IMR-90 (cell line): ENCODE measurements at regions not wholly inside any gene's neighbourhood (a gene's known extent, or its start where the extent isn't known, plus 50 kb on each side); places are given as distances from the start of the nearest gene placed in this dataset.

ENCODE experiments used
- ATAC-seq: fragments of 200-7000 bp; cut with Tn5 transposase; 2 replicates; pipeline ENCODE4 v1.9.1; 2020; ENCODE audit warnings: low read depth, mild to moderate bottlenecking, moderate library complexity
- BruUV-seq: library from RNA; stranded (reverse); fragments of 400-500 nt; replicated peaks from 2 replicates; lab custom pipeline; 2021; lab: Mats Ljungman, UMichigan
- CTCF ChIA-PET: fragments of 300-600 bp; formaldehyde crosslinking; extraction: SDS; loops from one replicate; lab custom pipeline; 2021; ENCODE audit warnings: antibody characterized with exemption; lab: Yijun Ruan, JAX
- POLR2A ChIA-PET: fragments of 300-600 bp; sonication (Branson Sonifier 250); formaldehyde crosslinking; loops from one replicate; lab custom pipeline; 2022; ENCODE audit warnings: antibody characterized with exemption; ENCODE audit not compliant: unreplicated experiment; lab: Charles Lee
- DNase-seq: peaks from one replicate; pipeline ENCODE4 v3.0.0; 2013
- H2AFZ ChIP-seq: replicated peaks from 2 replicates; pipeline ENCODE3; 2013; ENCODE audit warnings: low read length, mild to moderate bottlenecking; ENCODE audit not compliant: poor library complexity
- H2AK5ac ChIP-seq: 2 replicates; pipeline ENCODE4 v1.6.1; 2013; ENCODE audit warnings: low read depth, low read length, inconsistent platforms
- H2AK9ac ChIP-seq: replicated peaks from 2 replicates; pipeline ENCODE3; 2013; ENCODE audit warnings: mild to moderate bottlenecking, low read depth, low read length, moderate library complexity; ENCODE audit not compliant: poor library complexity
- H2BK120ac ChIP-seq: 2 replicates; pipeline ENCODE4 v1.6.1; 2013; ENCODE audit warnings: low read depth, low read length, inconsistent platforms
- H2BK15ac ChIP-seq: 3 replicates; pipeline ENCODE4 v1.6.1; 2013; ENCODE audit warnings: low read depth, low read length, inconsistent platforms
- H2BK20ac ChIP-seq: 2 replicates; pipeline ENCODE4 v1.6.1; 2013; ENCODE audit warnings: low read depth, mild to moderate bottlenecking, inconsistent platforms, low read length, moderate library complexity
- H2BK5ac ChIP-seq: 2 replicates; pipeline ENCODE4 v1.6.1; 2013; ENCODE audit warnings: mild to moderate bottlenecking, low read depth, low read length, inconsistent platforms; ENCODE audit not compliant: poor library complexity, severe bottlenecking
- H3K14ac ChIP-seq: replicated peaks from 2 replicates; pipeline ENCODE4 v1.6.1; 2013; ENCODE audit warnings: low read depth, low read length, inconsistent platforms
- H3K18ac ChIP-seq: 2 replicates; pipeline ENCODE4 v1.6.1; 2013; ENCODE audit warnings: low read depth, low read length, control low read depth
- H3K23ac ChIP-seq: 2 replicates; pipeline ENCODE4 v1.6.1; 2013; ENCODE audit warnings: low read depth, low read length, inconsistent platforms
- H3K27ac ChIP-seq: 2 replicates; pipeline ENCODE4 v1.5.1; 2013; ENCODE audit warnings: mild to moderate bottlenecking, control low read depth, low read length; ENCODE audit not compliant: insufficient read depth
- H3K27me3 ChIP-seq: 2 replicates; pipeline ENCODE4 v1.6.1; 2013; ENCODE audit warnings: low read length; ENCODE audit not compliant: control insufficient read depth, insufficient read depth
- H3K36me3 ChIP-seq: 2 replicates; pipeline ENCODE4 v1.6.1; 2013; ENCODE audit warnings: low read length, mixed read lengths; ENCODE audit not compliant: control insufficient read depth, insufficient read depth
- H3K4ac ChIP-seq: 2 replicates; pipeline ENCODE4 v1.6.1; 2013; ENCODE audit warnings: low read depth, low read length, inconsistent platforms
- H3K4me1 ChIP-seq: 2 replicates; pipeline ENCODE4 v1.6.1; 2013; ENCODE audit warnings: low read length, mixed read lengths; ENCODE audit not compliant: control insufficient read depth, insufficient read depth
- H3K4me2 ChIP-seq: 2 replicates; pipeline ENCODE4 v1.6.1; 2013; ENCODE audit warnings: low read depth, mild to moderate bottlenecking, control low read depth, low read length, moderate library complexity
- H3K4me3 ChIP-seq: 2 replicates; pipeline ENCODE4 v1.5.1; 2013; ENCODE audit warnings: low read depth, mild to moderate bottlenecking, control low read depth, low read length, moderate library complexity; ENCODE audit not compliant: insufficient read depth
- H3K56ac ChIP-seq: 2 replicates; pipeline ENCODE4 v1.6.1; 2013; ENCODE audit warnings: low read length, inconsistent platforms; ENCODE audit not compliant: insufficient read depth; ENCODE audit errors: extremely low read depth
- H3K79me1 ChIP-seq, 2 experiments: 2 replicates each; pipeline ENCODE4 v1.6.1; 2013; ENCODE audit warnings: low read length in 2 of 2, inconsistent platforms in 1 of 2, low read depth in 1 of 2
- H3K9ac ChIP-seq: 2 replicates; pipeline ENCODE4 v1.6.1; 2013; ENCODE audit warnings: low read depth, low read length, control low read depth
- H3K9me1 ChIP-seq: 2 replicates; pipeline ENCODE4 v1.6.1; 2013; ENCODE audit warnings: low read length, inconsistent platforms; ENCODE audit not compliant: insufficient read depth
- H3K9me3 ChIP-seq: 2 replicates; pipeline ENCODE4 v1.6.1; 2013; ENCODE audit warnings: low read length; ENCODE audit not compliant: control insufficient read depth, insufficient read depth
- H4K20me1 ChIP-seq: 2 replicates; pipeline ENCODE4 v1.6.1; 2013; ENCODE audit warnings: low read length, inconsistent platforms; ENCODE audit not compliant: insufficient read depth
- H4K5ac ChIP-seq: 2 replicates; pipeline ENCODE4 v1.6.1; 2013; ENCODE audit warnings: mild to moderate bottlenecking, low read depth, low read length, control low read depth
- H4K8ac ChIP-seq, 2 experiments: 2 replicates each; pipeline ENCODE4 v1.6.1; 2013; ENCODE audit warnings: low read depth in 2 of 2, low read length in 2 of 2, control low read depth in 1 of 2, inconsistent platforms in 1 of 2
- H4K91ac ChIP-seq: 2 replicates; pipeline ENCODE4 v1.6.1; 2013; ENCODE audit warnings: low read depth, low read length, inconsistent platforms; ENCODE audit not compliant: insufficient read depth
- BHLHE40 ChIP-seq: fragments of 150-350 bp; IDR thresholded peaks from 2 replicates; pipeline ENCODE4 v1.6.1; 2016; ENCODE audit warnings: mild to moderate bottlenecking, low read depth, low read length
- CEBPB ChIP-seq: IDR thresholded peaks from 2 replicates; pipeline ENCODE4 v1.6.1; 2012; ENCODE audit warnings: low read depth, low read length, improper control_type of control experiment
- CHD1 ChIP-seq: IDR thresholded peaks from 2 replicates; pipeline ENCODE4 v1.6.1; 2012; ENCODE audit warnings: low read depth, low read length, improper control_type of control experiment
- FOS ChIP-seq: fragments of 150-350 bp; IDR thresholded peaks from 2 replicates; pipeline ENCODE4 v1.6.1; 2016; ENCODE audit warnings: low read depth, low read length
- MAFK ChIP-seq: IDR thresholded peaks from 2 replicates; pipeline ENCODE4 v1.6.1; 2012; ENCODE audit warnings: low read depth, low read length, improper control_type of control experiment
- MAZ ChIP-seq: IDR thresholded peaks from 2 replicates; pipeline ENCODE4 v1.6.1; 2012; ENCODE audit warnings: low read depth, mild to moderate bottlenecking, low read length, improper control_type of control experiment, moderate library complexity, borderline replicate concordance
- MXI1 ChIP-seq: IDR thresholded peaks from 2 replicates; pipeline ENCODE4 v1.6.1; 2012; ENCODE audit warnings: low read depth, mild to moderate bottlenecking, low read length, moderate library complexity, borderline replicate concordance
- NFE2L2 ChIP-seq: fragments of 150-350 bp; IDR thresholded peaks from 2 replicates; pipeline ENCODE4 v1.6.1; 2016; ENCODE audit warnings: low read depth, mild to moderate bottlenecking, low read length
- POLR2A ChIP-seq: IDR thresholded peaks from 2 replicates; pipeline ENCODE4 v1.6.1; 2012; ENCODE audit warnings: mild to moderate bottlenecking, low read depth, low read length
- RAD21 ChIP-seq: IDR thresholded peaks from 2 replicates; pipeline ENCODE4 v1.6.1; 2012; ENCODE audit warnings: low read length, improper control_type of control experiment
- RCOR1 ChIP-seq: IDR thresholded peaks from 2 replicates; pipeline ENCODE4 v1.6.1; 2012; ENCODE audit warnings: mild to moderate bottlenecking, low read length, improper control_type of control experiment; ENCODE audit not compliant: insufficient replicate concordance
- RFX5 ChIP-seq: IDR thresholded peaks from 2 replicates; pipeline ENCODE4 v1.8.0; 2012; ENCODE audit warnings: low read depth, mild to moderate bottlenecking, low read length, moderate library complexity
- SMC3 ChIP-seq: fragments of 150-350 bp; IDR thresholded peaks from 2 replicates; pipeline ENCODE4 v1.6.1; 2016; ENCODE audit warnings: low read depth, mild to moderate bottlenecking, antibody characterized with exemption, low read length, moderate library complexity
- dilution Hi-C: fragments of 300-500 bp; cut with HindIII; formaldehyde crosslinking; loops from one replicate; pipeline ENCODE4 v1.14.3; 2018; ENCODE audit warnings: low sequenced_read_pairs; ENCODE audit not compliant: unreplicated experiment
- in situ Hi-C: fragments of 300-500 bp; cut with MboI; formaldehyde crosslinking; loops from 3 replicates; pipeline ENCODE4 v1.14.3; 2019; ENCODE audit warnings: low sequenced_read_pairs, inconsistent platforms, mixed read lengths
- intact Hi-C: fragments of 100-400 bp; cut with micrococcal nuclease; formaldehyde crosslinking; loops from 2 replicates; pipeline ENCODE4 v1.10.0; 2022
- TF ChIP-seq, protein P1 (sequence below): fragments of 150-350 bp; IDR thresholded peaks from 2 replicates; pipeline ENCODE4 v1.6.1; 2016; ENCODE audit warnings: low read depth, mild to moderate bottlenecking, low read length, moderate library complexity, borderline replicate concordance
- TF ChIP-seq, protein P2 (sequence below): conservative IDR thresholded peaks from 2 replicates; pipeline ENCODE4 v1.5.1; 2012; ENCODE audit warnings: mild to moderate bottlenecking, low read depth, low read length, improper control_type of control experiment
- TF ChIP-seq, protein P3 (sequence below): fragments of 150-350 bp; IDR thresholded peaks from 2 replicates; pipeline ENCODE4 v1.6.1; 2017; ENCODE audit warnings: mild to moderate bottlenecking, antibody characterized with exemption, low read length, low read depth

- Histone ChIP-seq H3K9ac (no peak overlapping the region), H4K5ac (no peak overlapping the region), H3K4ac (no peak overlapping the region), H2AK9ac (no peak overlapping the region), H4K8ac (no peak overlapping the region), H2BK20ac (no peak overlapping the region), H3K56ac (no peak overlapping the region), H3K27ac (no peak overlapping the region), H3K36me3 (no peaks in the 10 kb centered on the region), H4K91ac (no peak overlapping the region), H3K14ac (no peak overlapping the region), H2AK5ac (no peak overlapping the region), H2BK120ac (no peak overlapping the region), H3K4me3 (no peak overlapping the region), H3K79me1 (no peaks in the 10 kb centered on the region), H3K4me1 (no peaks in the 10 kb centered on the region; the same call in 1 of the 2 replicates), H3K9me3 (peaks cover 5% of the 10 kb centered on the region), H3K27me3 (no peaks in the 10 kb centered on the region), H4K20me1 (no peaks in the 10 kb centered on the region), H3K9me1 (0 out of 2 replicates have a peak, but pooled peaks cover 2% of the 10 kb centered on the region), H3K18ac (no peak overlapping the region), H3K4me2 (no peak overlapping the region), H2BK5ac (no peak overlapping the region), H2AFZ (no peak overlapping the region), H3K23ac (no peak overlapping the region), H2BK15ac (no peak overlapping the region)
- DNase-seq (no peak), ATAC-seq (no peak)
- in situ Hi-C loops (no loop called here), intact Hi-C loops (no loop called here), dilution Hi-C loops (no loop called here)
- BruUV-seq = no TSS peak
- ChIA-PET CTCF (no interaction called here), POLR2A (no interaction called here)
- TF ChIP-seq CEBPB = no peak
- TF ChIP-seq MXI1 = no peak
- TF ChIP-seq RCOR1 = no peak
- TF ChIP-seq, protein P1, sequence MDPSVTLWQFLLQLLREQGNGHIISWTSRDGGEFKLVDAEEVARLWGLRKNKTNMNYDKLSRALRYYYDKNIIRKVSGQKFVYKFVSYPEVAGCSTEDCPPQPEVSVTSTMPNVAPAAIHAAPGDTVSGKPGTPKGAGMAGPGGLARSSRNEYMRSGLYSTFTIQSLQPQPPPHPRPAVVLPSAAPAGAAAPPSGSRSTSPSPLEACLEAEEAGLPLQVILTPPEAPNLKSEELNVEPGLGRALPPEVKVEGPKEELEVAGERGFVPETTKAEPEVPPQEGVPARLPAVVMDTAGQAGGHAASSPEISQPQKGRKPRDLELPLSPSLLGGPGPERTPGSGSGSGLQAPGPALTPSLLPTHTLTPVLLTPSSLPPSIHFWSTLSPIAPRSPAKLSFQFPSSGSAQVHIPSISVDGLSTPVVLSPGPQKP = no peak
- TF ChIP-seq MAZ = no peak
- TF ChIP-seq RFX5 = no peak
- no peak for TF ChIP-seq RAD21
- TF ChIP-seq, protein P2, sequence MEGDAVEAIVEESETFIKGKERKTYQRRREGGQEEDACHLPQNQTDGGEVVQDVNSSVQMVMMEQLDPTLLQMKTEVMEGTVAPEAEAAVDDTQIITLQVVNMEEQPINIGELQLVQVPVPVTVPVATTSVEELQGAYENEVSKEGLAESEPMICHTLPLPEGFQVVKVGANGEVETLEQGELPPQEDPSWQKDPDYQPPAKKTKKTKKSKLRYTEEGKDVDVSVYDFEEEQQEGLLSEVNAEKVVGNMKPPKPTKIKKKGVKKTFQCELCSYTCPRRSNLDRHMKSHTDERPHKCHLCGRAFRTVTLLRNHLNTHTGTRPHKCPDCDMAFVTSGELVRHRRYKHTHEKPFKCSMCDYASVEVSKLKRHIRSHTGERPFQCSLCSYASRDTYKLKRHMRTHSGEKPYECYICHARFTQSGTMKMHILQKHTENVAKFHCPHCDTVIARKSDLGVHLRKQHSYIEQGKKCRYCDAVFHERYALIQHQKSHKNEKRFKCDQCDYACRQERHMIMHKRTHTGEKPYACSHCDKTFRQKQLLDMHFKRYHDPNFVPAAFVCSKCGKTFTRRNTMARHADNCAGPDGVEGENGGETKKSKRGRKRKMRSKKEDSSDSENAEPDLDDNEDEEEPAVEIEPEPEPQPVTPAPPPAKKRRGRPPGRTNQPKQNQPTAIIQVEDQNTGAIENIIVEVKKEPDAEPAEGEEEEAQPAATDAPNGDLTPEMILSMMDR = no peak
- no peak for TF ChIP-seq POLR2A
- TF ChIP-seq, protein P3, sequence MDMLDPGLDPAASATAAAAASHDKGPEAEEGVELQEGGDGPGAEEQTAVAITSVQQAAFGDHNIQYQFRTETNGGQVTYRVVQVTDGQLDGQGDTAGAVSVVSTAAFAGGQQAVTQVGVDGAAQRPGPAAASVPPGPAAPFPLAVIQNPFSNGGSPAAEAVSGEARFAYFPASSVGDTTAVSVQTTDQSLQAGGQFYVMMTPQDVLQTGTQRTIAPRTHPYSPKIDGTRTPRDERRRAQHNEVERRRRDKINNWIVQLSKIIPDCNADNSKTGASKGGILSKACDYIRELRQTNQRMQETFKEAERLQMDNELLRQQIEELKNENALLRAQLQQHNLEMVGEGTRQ = no peak
- TF ChIP-seq CHD1 = no peak
- TF ChIP-seq BHLHE40 = no peak
- TF ChIP-seq NFE2L2 = no peak
- no peak for TF ChIP-seq SMC3
- TF ChIP-seq MAFK = no peak
- no peak for TF ChIP-seq FOS
Observed at GRCh38 chr5:40240671-40241070, 439.0 kb upstream of the PTGER4 start.
